HepG2 (cell line): ENCODE measurements at regions not wholly inside any gene's neighbourhood (a gene's known extent, or its start where the extent isn't known, plus 50 kb on each side); places are given as distances from the start of the nearest gene placed in this dataset.
A peak's percentile ranks its signal among the peaks of the same experiment; 100 is the strongest.

Source experiments
- ATAC-seq: fragments of 200-7000 bp; cut with Tn5 transposase; 3 replicates; pipeline ENCODE4 v1.9.1; 2020; ENCODE audit warnings: mild to moderate bottlenecking, moderate library complexity
- BruUV-seq: library from RNA; stranded (reverse); fragments of 400-500 nt; replicated peaks from 2 replicates; lab custom pipeline; 2021; lab: Mats Ljungman, UMichigan
- CTCF ChIA-PET: fragments of 300-600 bp; formaldehyde crosslinking; extraction: SDS; loops from one replicate; lab custom pipeline; 2021; ENCODE audit warnings: low total read pairs, inconsistent platforms, low intra/inter-chr PET ratio; lab: Yijun Ruan, JAX
- POLR2A ChIA-PET: fragments of 350-600 bp; sonication (Branson Sonifier 250); formaldehyde crosslinking; loops from one replicate; lab custom pipeline; 2020; ENCODE audit warnings: antibody characterized with exemption, inconsistent platforms; lab: Yijun Ruan, JAX
- DNase-seq: peaks from one replicate; pipeline ENCODE4 v3.0.0-alpha.2; 2015; ENCODE audit warnings: low spot score
- FAIRE-seq: peaks from 3 replicates; lab custom pipeline; 2011; peaks lifted over from hg19 to GRCh38; lab: Jason Lieb, UNC
- H2AFZ ChIP-seq: one replicate; pipeline ENCODE4 v1.6.1; 2011; ENCODE audit warnings: low read length, inconsistent platforms
- H3K27ac ChIP-seq: fragments of 300-600 bp; 3 replicates; pipeline ENCODE4 v1.8.0; 2011; ENCODE audit warnings: mixed run types, mild to moderate bottlenecking, mixed read lengths, low read length, inconsistent platforms; ENCODE audit not compliant: insufficient read depth; ENCODE audit errors: extremely low read length
- H3K27me3 ChIP-seq, 2 experiments: fragments of 200-600 bp in 1 of 2; 2 replicates in 1 of 2; 3 replicates in 1 of 2; pipeline versions ENCODE4 v1.6.0 to v1.8.0; 2011; ENCODE audit warnings: low read length in 2 of 2, mild to moderate bottlenecking in 2 of 2, moderate library complexity in 2 of 2, inconsistent platforms in 1 of 2; ENCODE audit not compliant: insufficient read depth in 2 of 2, control insufficient read depth in 1 of 2
- H3K36me3 ChIP-seq, 2 experiments: fragments of 200-600 bp in 1 of 2; replicated peaks in 1 of 2; 2 replicates in 1 of 2; 3 replicates in 1 of 2; pipeline versions ENCODE4 v1.5.1 to v1.8.0; 2011; ENCODE audit warnings: low read length in 2 of 2, inconsistent platforms in 1 of 2; ENCODE audit not compliant: insufficient read depth in 2 of 2, control insufficient read depth in 1 of 2
- H3K4me1 ChIP-seq: 2 replicates; pipeline ENCODE4 v1.5.1; 2012; ENCODE audit warnings: low read length, inconsistent platforms; ENCODE audit not compliant: insufficient read depth
- H3K4me2 ChIP-seq: 2 replicates; pipeline ENCODE4 v1.6.0; 2011; ENCODE audit warnings: low read depth, low read length, inconsistent platforms
- H3K4me3 ChIP-seq, 3 experiments: fragments of 200-600 bp in 1 of 3; sonication (generic), shearing (Covaris generic) in 1 of 3; replicated peaks in 1 of 3; 2 replicates each; pipeline ENCODE4 v1.5.1; 2011 to 2016; ENCODE audit warnings: low read length in 3 of 3, inconsistent platforms in 2 of 3, low read depth in 2 of 3, mild to moderate bottlenecking in 2 of 3, control low read depth in 1 of 3, mixed read lengths in 1 of 3; ENCODE audit not compliant: insufficient read depth in 1 of 3
- H3K79me2 ChIP-seq: one replicate; pipeline ENCODE4 v1.6.1; 2011; ENCODE audit warnings: low read length, inconsistent platforms; ENCODE audit not compliant: insufficient read depth
- H3K9ac ChIP-seq: 2 replicates; pipeline ENCODE4 v1.6.0; 2011; ENCODE audit warnings: mild to moderate bottlenecking, low read depth, low read length, inconsistent platforms; ENCODE audit not compliant: insufficient read depth
- H3K9me3 ChIP-seq: 2 replicates; pipeline ENCODE4 v1.5.1; 2012; ENCODE audit warnings: mild to moderate bottlenecking, low read length
- H4K20me1 ChIP-seq: 2 replicates; pipeline ENCODE4 v1.6.0; 2011; ENCODE audit warnings: inconsistent platforms, mild to moderate bottlenecking, low read length, moderate library complexity; ENCODE audit not compliant: insufficient read depth
- FOXA3 ChIP-seq: IDR thresholded peaks from 2 replicates; pipeline ENCODE4 v1.6.1; 2016; ENCODE audit warnings: missing genetic modification reagents, missing compliant biosample characterization
- GABPA ChIP-seq, 2 experiments: IDR thresholded peaks; 2 replicates each; pipeline ENCODE4 v1.6.1; 2011 to 2016; ENCODE audit warnings: low read depth in 2 of 2, low read length in 1 of 2, missing biosample characterization in 1 of 2, missing genetic modification characterization in 1 of 2
- MAFF ChIP-seq: IDR thresholded peaks from 2 replicates; pipeline ENCODE4 v1.6.1; 2011; ENCODE audit warnings: low read depth, low read length, improper control_type of control experiment
- MAFK ChIP-seq, 2 experiments: IDR thresholded peaks in 1 of 2; conservative IDR thresholded peaks in 1 of 2; 2 replicates each; pipeline ENCODE4 v1.6.1; 2011; ENCODE audit warnings: improper control_type of control experiment in 2 of 2, low read length in 2 of 2
- SKI ChIP-seq: fragments of 450-650 bp; IDR thresholded peaks from one replicate; pipeline ENCODE4 v1.6.1; 2018; ENCODE audit warnings: mild to moderate bottlenecking; ENCODE audit not compliant: partially characterized antibody
- ZNF329 ChIP-seq: sonication (generic); formaldehyde crosslinking; IDR thresholded peaks from 2 replicates; pipeline ENCODE4 v1.9.0; 2021; ENCODE audit warnings: low read depth, mild to moderate bottlenecking, missing genetic modification reagents
- ZNF782 ChIP-seq: sonication (generic); formaldehyde crosslinking; IDR thresholded peaks from 2 replicates; pipeline ENCODE4 v1.4.0; 2020; ENCODE audit warnings: missing genetic modification reagents, mild to moderate bottlenecking, borderline replicate concordance
- ZSCAN30 ChIP-seq: sonication (generic); formaldehyde crosslinking; IDR thresholded peaks from 2 replicates; pipeline ENCODE4 v1.5.0; 2020; ENCODE audit warnings: mild to moderate bottlenecking, missing genetic modification reagents
- ZZZ3 ChIP-seq: sonication (generic); formaldehyde crosslinking; IDR thresholded peaks from 2 replicates; pipeline ENCODE4 v1.4.0; 2020; ENCODE audit warnings: missing genetic modification reagents, mild to moderate bottlenecking, borderline replicate concordance
- whole genome bisulfite sequencing: methylation state at CpG from one replicate; pipeline ENCODE4 v1.1.6; 2017; ENCODE audit warnings: low lambda C conversion rate; 5-methylcytosine and 5-hydroxymethylcytosine counted together
- in situ Hi-C: cut with HindIII; loops from 2 replicates; pipeline ENCODE4 v1.10.0; 2017; ENCODE audit warnings: low pct_unique_long_range_greater_than_20kb; ENCODE audit not compliant: extremely low pct_ligation_motif_present
- intact Hi-C: fragments of 100-400 bp; cut with micrococcal nuclease; formaldehyde crosslinking; loops from one replicate; pipeline ENCODE4 v1.10.0; 2022; ENCODE audit not compliant: unreplicated experiment
- TF ChIP-seq, protein P1 (sequence below): IDR thresholded peaks from 2 replicates; pipeline ENCODE4 v1.6.1; 2012; ENCODE audit warnings: inconsistent platforms
- TF ChIP-seq, protein P2 (sequence below): sonication (generic); formaldehyde crosslinking; IDR thresholded peaks from 2 replicates; pipeline ENCODE4 v1.4.0; 2020; ENCODE audit warnings: missing genetic modification reagents, mild to moderate bottlenecking, borderline replicate concordance
- TF ChIP-seq, protein P3 (sequence below): IDR thresholded peaks from 2 replicates; pipeline ENCODE4 v1.6.1; 2012; ENCODE audit warnings: low read depth, low read length, improper control_type of control experiment

DNA sequence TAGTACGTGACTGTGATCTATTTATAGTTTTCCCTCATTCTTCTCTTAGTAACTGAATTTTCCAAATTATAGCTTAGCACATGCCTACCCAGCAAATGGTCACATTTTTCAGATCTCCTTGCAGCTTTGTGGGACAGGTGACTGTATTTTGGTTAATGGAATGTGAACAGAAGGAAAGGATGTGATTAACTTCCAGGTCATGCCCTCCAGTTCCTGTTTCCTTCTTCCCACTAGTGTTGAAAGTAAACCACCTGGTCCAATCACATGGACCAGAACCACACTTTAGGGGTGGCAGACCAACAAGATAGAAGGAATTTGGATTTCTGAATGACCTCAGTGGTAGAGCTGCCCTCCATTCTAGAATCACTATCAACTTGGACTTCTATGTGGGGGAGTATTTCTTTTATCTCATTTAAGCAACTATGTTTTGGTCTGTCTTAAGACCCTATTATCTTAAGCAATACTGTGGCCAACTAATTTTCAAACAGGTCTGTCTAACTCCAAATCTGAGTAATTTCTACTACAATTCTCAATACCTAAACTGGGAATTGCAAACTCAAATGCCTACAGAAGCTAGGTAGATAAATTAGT is 76.0 kb upstream of the TSC22D2 start:
- CTCF ChIA-PET, result no interaction called here
- POLR2A ChIA-PET, result no interaction called here
- in situ Hi-C loops, result no loop called here
- intact Hi-C loops, result no loop called here
- H3K36me3 ChIP-seq, result no peaks in the 10 kb centered on the region
- no peaks in the 10 kb centered on the region for H3K4me1 ChIP-seq
- DNase-seq (no peak), ATAC-seq (no peak), FAIRE-seq (no peak)
- no peak overlapping the region for H3K4me2 ChIP-seq
- peaks cover 0 to 11% of the 10 kb centered on the region in 2 experiments; a peak in 1 of 5 replicates for H3K27me3 ChIP-seq
- no peaks in the 10 kb centered on the region for H4K20me1 ChIP-seq
- BruUV-seq, result no TSS peak
- H3K4me3 ChIP-seq, result no peak overlapping the region
- TF ChIP-seq ZSCAN30 (CRISPR knock-in tag), result no peak
- TF ChIP-seq GABPA (IDR thresholded peaks at IDR 0.05; ENCODE audit: low read depth, low read length), result no peak
- peak; percentile 28; the same call in 1 of the 2 replicates for TF ChIP-seq GABPA (CRISPR knock-in tag; IDR thresholded peaks at IDR 0.05; ENCODE audit: low read depth)
- no peak overlapping the region for H2AFZ ChIP-seq
- H3K27ac ChIP-seq, result no peak overlapping the region
- no peak overlapping the region for H3K9ac ChIP-seq
- 42% methylated on average over 1 of the region's 1 CpG for WGBS
- no peaks in the 10 kb centered on the region for H3K79me2 ChIP-seq
- H3K9me3 ChIP-seq, result no peaks in the 10 kb centered on the region

DNA sequence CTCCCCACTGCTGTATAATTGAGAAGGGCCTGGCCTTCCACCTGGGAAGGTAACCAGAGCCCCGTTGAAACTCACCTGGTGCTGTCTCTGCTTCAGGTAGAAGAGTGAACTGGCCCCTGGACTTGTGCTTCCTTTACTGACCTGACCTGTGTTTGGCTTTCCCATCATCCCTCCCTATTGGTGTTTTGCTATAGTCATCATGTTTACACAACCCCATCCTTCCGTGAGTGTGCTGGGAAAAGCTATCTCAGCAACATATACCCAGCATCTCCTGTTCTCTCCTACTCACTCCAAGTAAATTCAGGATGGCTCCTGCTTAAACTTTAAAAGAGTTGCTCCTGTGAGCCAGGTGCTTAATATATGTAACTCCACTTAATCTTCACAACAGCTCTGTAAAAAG is 77.2 kb upstream of the TSC22D2 start:
- CTCF ChIA-PET, result no interaction called here
- in situ Hi-C loops (no loop called here), intact Hi-C loops (no loop called here)
- FAIRE-seq, result no peak
- H2AFZ ChIP-seq, result no peak overlapping the region
- no peaks in the 10 kb centered on the region for H3K9me3 ChIP-seq
- no peaks in the 10 kb centered on the region for H3K36me3 ChIP-seq
- no peaks in the 10 kb centered on the region for H3K4me1 ChIP-seq
- no peak overlapping the region for H3K4me2 ChIP-seq
- H3K27me3 ChIP-seq, result peaks cover 0 to 11% of the 10 kb centered on the region in 2 experiments; a peak in 1 of 5 replicates
- WGBS, result 0% methylated on average over 1 of the region's 2 CpGs
- H4K20me1 ChIP-seq, result no peaks in the 10 kb centered on the region
- no peak overlapping the region for H3K27ac ChIP-seq
- H3K79me2 ChIP-seq, result no peaks in the 10 kb centered on the region
- no peak for DNase-seq
- POLR2A ChIA-PET, result no interaction called here
- H3K4me3 ChIP-seq, result no peak overlapping the region
- no peak overlapping the region for H3K9ac ChIP-seq
- no peak for ATAC-seq
- BruUV-seq, result no TSS peak
- no peak for TF ChIP-seq ZZZ3 (CRISPR knock-in tag)
- peak; percentile 23; the same call in 1 of the 2 replicates for TF ChIP-seq FOXA3 (CRISPR knock-in tag)
- TF ChIP-seq SKI, result no peak
- TF ChIP-seq, protein P1, sequence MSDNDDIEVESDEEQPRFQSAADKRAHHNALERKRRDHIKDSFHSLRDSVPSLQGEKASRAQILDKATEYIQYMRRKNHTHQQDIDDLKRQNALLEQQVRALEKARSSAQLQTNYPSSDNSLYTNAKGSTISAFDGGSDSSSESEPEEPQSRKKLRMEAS, result no peak
- TF ChIP-seq MAFK (conservative IDR thresholded peaks at IDR 0.05 in 1 of 2, IDR thresholded peaks at IDR 0.05 in 1 of 2; ENCODE audit: low read length in 2 of 2), result peak; percentile 88 to 90
- TF ChIP-seq, protein P2, sequence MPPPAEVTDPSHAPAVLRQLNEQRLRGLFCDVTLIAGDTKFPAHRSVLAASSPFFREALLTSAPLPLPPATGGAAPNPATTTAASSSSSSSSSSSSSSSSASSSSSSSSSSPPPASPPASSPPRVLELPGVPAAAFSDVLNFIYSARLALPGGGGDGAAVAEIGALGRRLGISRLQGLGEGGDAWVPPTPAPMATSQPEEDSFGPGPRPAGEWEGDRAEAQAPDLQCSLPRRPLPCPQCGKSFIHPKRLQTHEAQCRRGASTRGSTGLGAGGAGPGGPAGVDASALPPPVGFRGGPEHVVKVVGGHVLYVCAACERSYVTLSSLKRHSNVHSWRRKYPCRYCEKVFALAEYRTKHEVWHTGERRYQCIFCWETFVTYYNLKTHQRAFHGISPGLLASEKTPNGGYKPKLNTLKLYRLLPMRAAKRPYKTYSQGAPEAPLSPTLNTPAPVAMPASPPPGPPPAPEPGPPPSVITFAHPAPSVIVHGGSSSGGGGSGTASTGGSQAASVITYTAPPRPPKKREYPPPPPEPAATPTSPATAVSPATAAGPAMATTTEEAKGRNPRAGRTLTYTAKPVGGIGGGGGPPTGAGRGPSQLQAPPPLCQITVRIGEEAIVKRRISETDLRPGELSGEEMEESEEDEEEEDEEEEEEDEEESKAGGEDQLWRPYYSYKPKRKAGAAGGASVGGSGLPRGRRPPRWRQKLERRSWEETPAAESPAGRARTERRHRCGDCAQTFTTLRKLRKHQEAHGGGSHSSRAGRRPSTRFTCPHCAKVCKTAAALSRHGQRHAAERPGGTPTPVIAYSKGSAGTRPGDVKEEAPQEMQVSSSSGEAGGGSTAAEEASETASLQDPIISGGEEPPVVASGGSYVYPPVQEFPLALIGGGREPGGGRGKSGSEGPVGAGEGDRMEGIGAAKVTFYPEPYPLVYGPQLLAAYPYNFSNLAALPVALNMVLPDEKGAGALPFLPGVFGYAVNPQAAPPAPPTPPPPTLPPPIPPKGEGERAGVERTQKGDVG, result no peak
- no peak for TF ChIP-seq ZNF329 (CRISPR knock-in tag)
- TF ChIP-seq, protein P3, sequence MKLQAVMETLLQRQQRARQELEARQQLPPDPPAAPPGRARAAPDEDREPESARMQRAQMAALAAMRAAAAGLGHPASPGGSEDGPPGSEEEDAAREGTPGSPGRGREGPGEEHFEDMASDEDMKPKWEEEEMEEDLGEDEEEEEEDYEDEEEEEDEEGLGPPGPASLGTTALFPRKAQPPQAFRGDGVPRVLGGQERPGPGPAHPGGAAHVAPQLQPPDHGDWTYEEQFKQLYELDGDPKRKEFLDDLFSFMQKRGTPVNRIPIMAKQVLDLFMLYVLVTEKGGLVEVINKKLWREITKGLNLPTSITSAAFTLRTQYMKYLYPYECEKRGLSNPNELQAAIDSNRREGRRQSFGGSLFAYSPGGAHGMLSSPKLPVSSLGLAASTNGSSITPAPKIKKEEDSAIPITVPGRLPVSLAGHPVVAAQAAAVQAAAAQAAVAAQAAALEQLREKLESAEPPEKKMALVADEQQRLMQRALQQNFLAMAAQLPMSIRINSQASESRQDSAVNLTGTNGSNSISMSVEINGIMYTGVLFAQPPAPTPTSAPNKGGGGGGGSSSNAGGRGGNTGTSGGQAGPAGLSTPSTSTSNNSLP, result no peak
- TF ChIP-seq ZNF782 (CRISPR knock-in tag), result no peak
- TF ChIP-seq MAFF, result peak; percentile 87
